ENCODE measurements at regions not wholly inside any gene's neighbourhood (a gene's known extent, or its start where the extent isn't known, plus 50 kb on each side); places are given as distances from the start of the nearest gene placed in this dataset.
"Not testable (repeated sequence)": the region's sequence is repeated elsewhere in the genome, so short reads cannot be mapped to it uniquely, and the experiment has no call there.

GRCh38 chr12:42030588-42030987 lies 114.1 kb downstream of the GXYLT1 start:
- DNase-seq: no peak

GRCh38 chr12:42027546-42027945 lies 117.1 kb downstream of the GXYLT1 start:
- DNase-seq: no peak

- DNase-seq: no peak
Observed at GRCh38 chr12:42024495-42024830, 120.2 kb downstream of the GXYLT1 start.

- peak; percentile 88 for DNase-seq
Observed at GRCh38 chr12:42023733-42024494, 120.8 kb downstream of the GXYLT1 start.

GRCh38 chr12:42021937-42022336 lies 122.7 kb downstream of the GXYLT1 start:
- not testable (repeated sequence) for DNase-seq

- DNase-seq: no peak
Observed at GRCh38 chr12:42021469-42021868, 123.2 kb downstream of the GXYLT1 start.

- DNase-seq: no peak
Observed at GRCh38 chr12:42020226-42020625, 124.4 kb downstream of the GXYLT1 start.

- DNase-seq: no peak
Observed at GRCh38 chr12:42019746-42020145, 124.9 kb downstream of the GXYLT1 start.

GRCh38 chr12:42017051-42017450 lies 127.6 kb downstream of the GXYLT1 start:
- no peak for DNase-seq

GRCh38 chr12:42015051-42015461 lies 129.6 kb downstream of the GXYLT1 start:
- DNase-seq: peak; percentile 5

- not testable (repeated sequence) for DNase-seq
Observed at GRCh38 chr12:42012501-42012900, 132.2 kb downstream of the GXYLT1 start.

GRCh38 chr12:42010715-42011114 lies 134.0 kb downstream of the GXYLT1 start:
- no peak for DNase-seq

- no peak for DNase-seq
Observed at GRCh38 chr12:42010257-42010656, 134.4 kb downstream of the GXYLT1 start.

- no peak for DNase-seq
Observed at GRCh38 chr12:42008996-42009395, 135.7 kb downstream of the GXYLT1 start.

GRCh38 chr12:42003031-42003430 lies 141.6 kb downstream of the GXYLT1 start:
- no peak for DNase-seq

GRCh38 chr12:42002563-42002962 lies 142.1 kb downstream of the GXYLT1 start:
- no peak for DNase-seq

- no peak for DNase-seq
Observed at GRCh38 chr12:41998436-41998835, 146.2 kb downstream of the GXYLT1 start.

GRCh38 chr12:41993283-41993682 lies 151.4 kb downstream of the GXYLT1 start:
- no peak for DNase-seq

- DNase-seq: no peak
Observed at GRCh38 chr12:41992692-41993215, 151.9 kb downstream of the GXYLT1 start.

- no peak for DNase-seq
Observed at GRCh38 chr12:41992022-41992421, 152.7 kb downstream of the GXYLT1 start.

GRCh38 chr12:41988715-41989114 lies 156.0 kb downstream of the GXYLT1 start:
- no peak for DNase-seq

GRCh38 chr12:41986513-41986912 lies 158.2 kb downstream of the GXYLT1 start:
- DNase-seq: not testable (repeated sequence)

GRCh38 chr12:41983856-41984255 lies 160.8 kb downstream of the GXYLT1 start:
- DNase-seq: no peak

GRCh38 chr12:41983394-41983793 lies 161.3 kb downstream of the GXYLT1 start:
- DNase-seq: no peak

All from muscle of arm (tissue), 1 donor.